ENCODE measurements at regions not wholly inside any gene's neighbourhood (a gene's known extent, or its start where the extent isn't known, plus 50 kb on each side); places are given as distances from the start of the nearest gene placed in this dataset.

GRCh38 chr11:25159341-25159740 is 662.5 kb downstream of the LUZP2 start:
- no peak for TF ChIP-seq CTCF (IDR thresholded peaks at IDR 0.05; ENCODE audit: low read depth, low read length)
- H3K4me3 ChIP-seq (ENCODE audit: low read depth, low read length), result no peak overlapping the region

- no peak overlapping the region for H3K4me3 ChIP-seq (ENCODE audit: low read depth, low read length)
- no peak for TF ChIP-seq CTCF (IDR thresholded peaks at IDR 0.05; ENCODE audit: low read depth, low read length)
Observed at GRCh38 chr11:25163421-25163820, 666.6 kb downstream of the LUZP2 start.

- TF ChIP-seq CTCF (IDR thresholded peaks at IDR 0.05; ENCODE audit: low read depth, low read length), result no peak
- no peak overlapping the region for H3K4me3 ChIP-seq (ENCODE audit: low read depth, low read length)
Observed at GRCh38 chr11:25180187-25180586, 683.3 kb downstream of the LUZP2 start.

- TF ChIP-seq CTCF (IDR thresholded peaks at IDR 0.05; ENCODE audit: low read depth, low read length), result no peak
- no peak overlapping the region for H3K4me3 ChIP-seq (ENCODE audit: low read depth, low read length)
Observed at GRCh38 chr11:25183411-25183810, 686.6 kb downstream of the LUZP2 start.

- no peak overlapping the region for H3K4me3 ChIP-seq (ENCODE audit: low read depth, low read length)
- TF ChIP-seq CTCF (IDR thresholded peaks at IDR 0.05; ENCODE audit: low read depth, low read length), result no peak
Observed at GRCh38 chr11:25197515-25197914, 700.7 kb downstream of the LUZP2 start.

- H3K4me3 ChIP-seq (ENCODE audit: low read depth, low read length), result no peak overlapping the region
- no peak for TF ChIP-seq CTCF (IDR thresholded peaks at IDR 0.05; ENCODE audit: low read depth, low read length)
Observed at GRCh38 chr11:25198704-25199103, 701.9 kb downstream of the LUZP2 start.

GRCh38 chr11:25200925-25201324 is 704.1 kb downstream of the LUZP2 start:
- no peak overlapping the region for H3K4me3 ChIP-seq (ENCODE audit: low read depth, low read length)

More at GRCh38 chr11:25200925-25201324, 704.1 kb downstream of the LUZP2 start:
- no peak for TF ChIP-seq CTCF (IDR thresholded peaks at IDR 0.05; ENCODE audit: low read depth, low read length)
